PC-9 (cell line): ENCODE measurements at regions not wholly inside any gene's neighbourhood (a gene's known extent, or its start where the extent isn't known, plus 50 kb on each side); places are given as distances from the start of the nearest gene placed in this dataset.

ENCODE experiments used
- BruUV-seq: library from RNA; stranded (reverse); fragments of 400-500 nt; replicated peaks from 2 replicates; lab custom pipeline; 2021; lab: Mats Ljungman, UMichigan
- CTCF ChIA-PET: fragments of 300-600 bp; sonication (Branson Sonifier 250); formaldehyde crosslinking; loops from one replicate; lab custom pipeline; 2022; ENCODE audit warnings: antibody characterized with exemption; lab: Charles Lee
- POLR2A ChIA-PET: fragments of 300-600 bp; sonication (Branson Sonifier 250); formaldehyde crosslinking; loops from one replicate; lab custom pipeline; 2022; ENCODE audit warnings: antibody characterized with exemption; ENCODE audit not compliant: unreplicated experiment; lab: Charles Lee
- DNase-seq, 2 experiments: peaks; one replicate each; pipeline versions ENCODE4 v3.0.0 to v3.0.0-alpha.2; 2015 to 2022; ENCODE audit warnings: mixed read lengths in 1 of 2
- H2AFZ ChIP-seq: fragments of 200-600 bp; sonication (generic); 2 replicates; pipeline ENCODE4 v1.8.1; 2017; ENCODE audit warnings: antibody characterized with exemption
- H3F3A ChIP-seq: fragments of 200-600 bp; sonication (generic); 2 replicates; pipeline ENCODE4 v1.8.1; 2017; ENCODE audit warnings: antibody characterized with exemption, mild to moderate bottlenecking, low read depth; ENCODE audit not compliant: insufficient read depth
- H3K27ac ChIP-seq: fragments of 200-600 bp; sonication (generic); 2 replicates; pipeline ENCODE4 v1.6.1; 2016; ENCODE audit warnings: mixed run types
- H3K27me3 ChIP-seq: fragments of 200-600 bp; sonication (generic); 2 replicates; pipeline ENCODE4 v1.6.1; 2016; ENCODE audit warnings: low read depth, mixed run types; ENCODE audit not compliant: insufficient read depth
- H3K36me3 ChIP-seq: fragments of 200-600 bp; sonication (generic); 2 replicates; pipeline ENCODE4 v1.6.1; 2016; ENCODE audit warnings: low read depth, mixed run types
- H3K4me1 ChIP-seq: fragments of 200-600 bp; sonication (generic); replicated peaks from 2 replicates; pipeline ENCODE4 v1.6.1; 2016; ENCODE audit warnings: mixed run types; ENCODE audit not compliant: insufficient read depth
- H3K4me2 ChIP-seq: fragments of 200-600 bp; sonication (generic); 2 replicates; pipeline ENCODE4 v1.6.1; 2017; ENCODE audit warnings: mixed run types
- H3K4me3 ChIP-seq: fragments of 200-600 bp; sonication (generic); 2 replicates; pipeline ENCODE4 v1.6.1; 2016; ENCODE audit warnings: mixed run types
- H3K79me2 ChIP-seq: fragments of 200-600 bp; sonication (generic); 2 replicates; pipeline ENCODE4 v1.6.1; 2017; ENCODE audit warnings: low read depth, mixed run types
- H3K9me2 ChIP-seq: fragments of 200-600 bp; sonication (generic); 2 replicates; pipeline ENCODE4 v1.8.1; 2017; ENCODE audit warnings: mild to moderate bottlenecking; ENCODE audit not compliant: insufficient read depth
- H3K9me3 ChIP-seq: fragments of 200-600 bp; sonication (generic); 2 replicates; pipeline ENCODE4 v1.8.1; 2016; ENCODE audit warnings: low read depth; ENCODE audit not compliant: insufficient read depth
- H4K20me1 ChIP-seq: fragments of 200-600 bp; sonication (generic); 2 replicates; pipeline ENCODE4 v1.8.1; 2017; ENCODE audit not compliant: insufficient read depth
- EZH2 ChIP-seq: fragments of 200-600 bp; sonication (generic); IDR thresholded peaks from 2 replicates; pipeline ENCODE4 v1.8.0; 2017; ENCODE audit warnings: antibody characterized with exemption, low read depth
- intact Hi-C: fragments of 100-400 bp; cut with micrococcal nuclease; formaldehyde crosslinking; loops from one replicate; pipeline ENCODE4 v1.10.0; 2022; ENCODE audit not compliant: unreplicated experiment
- TF ChIP-seq, protein P1 (sequence below): fragments of 200-600 bp; sonication (generic); conservative IDR thresholded peaks from 2 replicates; pipeline ENCODE4 v1.6.1; 2017; ENCODE audit warnings: mixed run types, antibody characterized with exemption, mild to moderate bottlenecking, moderate library complexity

- peaks cover 23% of the 10 kb centered on the region for H3K4me1 ChIP-seq
- H3F3A ChIP-seq = peaks cover 11% of the 10 kb centered on the region; the same call in 1 of the 2 replicates
- no peak for TF ChIP-seq EZH2
- TF ChIP-seq, protein P1, sequence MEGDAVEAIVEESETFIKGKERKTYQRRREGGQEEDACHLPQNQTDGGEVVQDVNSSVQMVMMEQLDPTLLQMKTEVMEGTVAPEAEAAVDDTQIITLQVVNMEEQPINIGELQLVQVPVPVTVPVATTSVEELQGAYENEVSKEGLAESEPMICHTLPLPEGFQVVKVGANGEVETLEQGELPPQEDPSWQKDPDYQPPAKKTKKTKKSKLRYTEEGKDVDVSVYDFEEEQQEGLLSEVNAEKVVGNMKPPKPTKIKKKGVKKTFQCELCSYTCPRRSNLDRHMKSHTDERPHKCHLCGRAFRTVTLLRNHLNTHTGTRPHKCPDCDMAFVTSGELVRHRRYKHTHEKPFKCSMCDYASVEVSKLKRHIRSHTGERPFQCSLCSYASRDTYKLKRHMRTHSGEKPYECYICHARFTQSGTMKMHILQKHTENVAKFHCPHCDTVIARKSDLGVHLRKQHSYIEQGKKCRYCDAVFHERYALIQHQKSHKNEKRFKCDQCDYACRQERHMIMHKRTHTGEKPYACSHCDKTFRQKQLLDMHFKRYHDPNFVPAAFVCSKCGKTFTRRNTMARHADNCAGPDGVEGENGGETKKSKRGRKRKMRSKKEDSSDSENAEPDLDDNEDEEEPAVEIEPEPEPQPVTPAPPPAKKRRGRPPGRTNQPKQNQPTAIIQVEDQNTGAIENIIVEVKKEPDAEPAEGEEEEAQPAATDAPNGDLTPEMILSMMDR = no peak
- no peaks in the 10 kb centered on the region for H3K9me2 ChIP-seq
- POLR2A ChIA-PET = interaction anchor here (0.6 kb wide), 1 partner anchor 160 kb away, joined by 10 read pairs; no protein-coding TSS in a partner anchor
- CTCF ChIA-PET = no interaction called here
- no peak overlapping the region for H2AFZ ChIP-seq
- intact Hi-C loops = no loop called here
- H3K36me3 ChIP-seq = no peaks in the 10 kb centered on the region
- no peak overlapping the region for H3K27ac ChIP-seq
- no peak overlapping the region for H3K4me3 ChIP-seq
- H3K9me3 ChIP-seq = no peaks in the 10 kb centered on the region
- H3K27me3 ChIP-seq = no peaks in the 10 kb centered on the region
- no peak for DNase-seq
- H4K20me1 ChIP-seq = no peaks in the 10 kb centered on the region
- no peak overlapping the region for H3K4me2 ChIP-seq
- no peaks in the 10 kb centered on the region for H3K79me2 ChIP-seq
- BruUV-seq = no TSS peak
Observed at GRCh38 chr15:66959066-66959465, 106.3 kb upstream of the SMAD3 start.

DNA sequence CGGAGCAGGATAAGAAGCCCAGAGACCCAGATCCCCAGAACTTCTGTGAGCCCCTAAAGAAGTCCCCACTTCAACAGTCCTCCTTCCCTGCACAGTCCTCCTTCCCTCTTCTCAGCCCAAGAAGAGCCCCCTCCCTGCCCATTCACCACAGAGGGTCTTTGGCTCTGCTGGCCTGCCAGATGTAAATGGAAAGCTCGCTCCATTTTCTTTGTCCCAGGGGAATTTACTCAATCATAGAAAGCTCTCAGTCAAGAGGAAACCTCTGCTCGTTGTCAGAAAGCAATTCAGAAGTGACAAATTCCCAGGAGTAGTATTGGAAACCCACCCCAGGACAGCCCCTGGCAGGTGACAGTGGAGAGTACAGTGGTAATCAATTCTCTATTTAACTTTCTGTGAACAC, 105.5 kb upstream of the SMAD3 start:
- no peaks in the 10 kb centered on the region for H3K9me2 ChIP-seq
- H4K20me1 ChIP-seq = no peaks in the 10 kb centered on the region
- no TSS peak for BruUV-seq
- H3F3A ChIP-seq = peaks cover 11% of the 10 kb centered on the region; the same call in 1 of the 2 replicates
- no peaks in the 10 kb centered on the region for H3K36me3 ChIP-seq
- no peak overlapping the region for H2AFZ ChIP-seq
- no peaks in the 10 kb centered on the region for H3K27me3 ChIP-seq
- CTCF ChIA-PET = no interaction called here
- DNase-seq = no peak
- no peak overlapping the region for H3K27ac ChIP-seq
- POLR2A ChIA-PET = no interaction called here
- intact Hi-C loops = no loop called here
- H3K9me3 ChIP-seq = no peaks in the 10 kb centered on the region
- H3K4me1 ChIP-seq = peaks cover 23% of the 10 kb centered on the region
- no peak for TF ChIP-seq EZH2
- TF ChIP-seq, protein P1 = no peak
- H3K4me2 ChIP-seq = no peak overlapping the region
- no peaks in the 10 kb centered on the region for H3K79me2 ChIP-seq
- no peak overlapping the region for H3K4me3 ChIP-seq

GRCh38 chr15:66960519-66960918, 104.9 kb upstream of the SMAD3 start:
- CTCF ChIA-PET = interaction anchor here (0.5 kb wide), 1 partner anchor 13 kb away, joined by 7 read pairs; no protein-coding TSS in a partner anchor
- Histone ChIP-seq H3K36me3 (no peaks in the 10 kb centered on the region), H4K20me1 (no peaks in the 10 kb centered on the region), H3K9me2 (no peaks in the 10 kb centered on the region), H3K4me3 (no peak overlapping the region), H3K9me3 (no peaks in the 10 kb centered on the region), H2AFZ (no peak overlapping the region), H3K27ac (no peak overlapping the region), H3F3A (peaks cover 11% of the 10 kb centered on the region; the same call in 1 of the 2 replicates), H3K4me1 (peaks cover 20% of the 10 kb centered on the region), H3K27me3 (no peaks in the 10 kb centered on the region), H3K4me2 (no peak overlapping the region), H3K79me2 (no peaks in the 10 kb centered on the region)
- no TSS peak for BruUV-seq
- TF ChIP-seq, protein P1 = no peak
- TF ChIP-seq EZH2 = no peak
- DNase-seq = no peak
- POLR2A ChIA-PET = no interaction called here
- intact Hi-C loops = no loop called here
